ENCODE measurements at regions not wholly inside any gene's neighbourhood (a gene's known extent, or its start where the extent isn't known, plus 50 kb on each side); places are given as distances from the start of the nearest gene placed in this dataset.
"Not testable (repeated sequence)": the region's sequence is repeated elsewhere in the genome, so short reads cannot be mapped to it uniquely, and the experiment has no call there.

DNA sequence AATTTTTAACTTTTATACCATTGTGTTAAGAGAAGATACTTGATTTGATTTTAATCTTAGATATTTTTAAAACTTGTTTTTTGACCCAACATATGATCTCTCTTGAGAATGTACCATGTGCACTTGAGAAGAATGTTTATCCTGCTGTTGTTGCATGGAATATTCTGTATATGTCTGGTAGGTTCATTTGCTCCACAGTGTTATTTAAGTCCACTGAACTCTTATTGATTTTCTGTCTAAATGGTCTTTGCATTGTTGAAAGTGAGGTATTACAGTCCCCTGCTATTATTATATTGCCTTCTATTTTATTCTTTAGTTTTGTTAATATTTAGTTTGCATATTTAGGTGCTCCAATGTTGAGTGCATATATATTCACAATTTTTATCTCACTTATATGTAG is 397.3 kb upstream of the CCDC179 start:
- DNase-seq: no peak

DNA sequence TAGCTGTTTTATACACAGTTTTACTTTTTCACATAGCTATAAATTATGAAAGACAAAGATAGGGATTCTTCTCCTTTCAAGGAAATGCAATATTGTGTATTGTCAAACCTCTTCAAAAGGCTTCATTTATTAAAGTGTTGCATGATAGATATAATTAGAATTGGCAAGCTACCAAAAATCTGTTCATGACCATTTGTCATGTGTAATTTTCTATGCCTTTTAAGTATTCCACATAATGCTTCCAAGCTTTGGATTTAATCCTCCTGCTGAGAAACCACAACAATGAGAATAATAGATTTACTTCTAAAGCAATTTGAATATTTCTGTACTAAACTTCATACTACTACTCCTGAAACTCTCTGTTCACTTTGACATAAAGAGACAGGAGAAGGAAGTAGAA is 403.2 kb upstream of the CCDC179 start:
- DNase-seq: peak; percentile 17

DNA sequence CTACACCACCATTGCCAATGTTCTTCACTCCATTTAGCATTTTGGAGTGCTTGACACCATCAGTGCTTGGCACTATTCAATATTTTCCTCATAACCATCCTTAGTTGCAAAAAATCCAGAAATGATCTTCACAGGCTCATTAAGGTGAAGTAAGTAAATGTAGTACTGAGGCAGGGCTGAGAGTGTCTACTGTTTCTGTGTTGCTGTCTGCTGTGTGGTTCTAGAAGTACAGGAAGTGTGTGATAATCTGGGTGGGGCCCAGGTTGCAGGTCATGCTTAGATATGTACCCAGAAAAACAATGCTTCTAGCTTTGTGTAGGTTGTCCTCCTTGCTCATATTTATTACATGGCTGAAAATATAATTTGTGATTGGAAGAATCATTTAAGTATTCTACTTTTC is 411.8 kb upstream of the CCDC179 start:
- DNase-seq: no peak

DNA sequence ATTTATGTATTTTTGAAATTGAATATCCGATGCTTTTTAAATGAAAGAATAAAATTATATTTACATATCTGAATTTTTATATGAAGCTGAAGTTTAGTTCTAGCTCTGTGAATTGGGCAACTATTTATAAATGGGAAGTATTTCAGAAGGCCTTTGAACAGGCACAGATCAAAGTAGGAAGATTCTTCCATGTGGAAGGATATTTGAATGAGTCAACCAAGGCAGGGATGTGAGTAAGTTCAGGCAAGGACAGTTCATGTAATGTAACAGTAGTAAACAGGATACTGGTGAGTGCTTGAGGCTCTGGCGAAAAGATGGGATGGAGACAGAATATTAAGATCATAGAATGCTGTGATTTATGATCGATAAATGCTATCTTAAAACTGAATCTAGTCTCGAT is 417.8 kb upstream of the CCDC179 start:
- DNase-seq: peak; percentile 26

DNA sequence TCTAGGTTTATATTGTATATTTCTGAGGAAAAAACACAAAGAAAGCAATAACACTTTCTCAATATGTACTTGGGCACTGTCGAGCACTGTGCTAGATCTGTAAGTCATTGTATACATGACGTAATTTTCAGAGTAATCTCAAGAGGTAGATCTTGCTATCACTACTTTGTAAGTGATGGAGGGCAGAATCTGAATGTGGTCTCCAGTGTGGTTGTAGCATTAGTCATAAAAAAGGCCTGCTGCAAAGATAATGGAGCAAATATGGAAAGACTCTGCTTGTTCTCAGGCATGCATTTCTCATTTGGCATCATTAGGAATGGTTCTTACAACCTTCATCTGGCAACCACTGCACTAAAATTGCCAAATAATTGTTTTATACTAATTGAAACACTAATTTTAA is 419.8 kb upstream of the CCDC179 start:
- peak; percentile 46 for DNase-seq

DNA sequence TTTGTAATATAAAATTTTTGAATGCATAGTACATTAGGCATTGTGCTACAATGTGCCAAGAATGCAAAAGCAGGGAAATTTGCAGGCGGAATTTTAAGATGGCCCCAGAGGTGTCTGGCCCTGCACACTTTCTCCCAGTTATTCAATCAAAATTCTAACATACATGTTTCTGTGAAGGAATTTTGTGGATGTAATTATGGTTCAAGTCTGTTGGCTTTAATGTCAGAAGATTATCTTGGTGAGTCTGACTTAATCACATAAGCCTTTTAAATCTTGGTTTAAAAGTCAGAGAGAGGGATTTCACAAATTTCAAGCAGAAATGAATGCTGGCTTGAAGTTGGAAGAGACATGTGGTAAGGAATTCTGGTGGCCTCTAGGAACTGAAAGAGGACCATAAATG is 423.4 kb upstream of the CCDC179 start:
- DNase-seq: no peak

DNA sequence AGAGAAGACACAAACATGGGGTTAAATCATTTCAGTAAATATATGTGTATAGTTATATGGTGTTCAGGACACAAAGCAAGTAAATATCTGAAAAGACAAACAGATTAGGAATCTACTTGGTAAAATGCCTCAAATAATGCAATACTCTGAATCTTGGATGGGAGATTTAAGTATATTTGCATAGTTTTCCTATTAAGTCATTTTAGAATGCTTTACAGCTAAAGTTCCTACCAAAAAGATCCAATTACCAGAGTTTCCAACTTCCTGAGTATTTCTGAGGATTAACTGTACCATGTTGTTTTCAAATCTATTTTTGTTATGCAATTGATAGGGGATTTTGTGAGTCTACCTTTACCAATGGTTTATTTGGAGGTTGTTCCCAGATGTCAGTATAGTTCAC is 424.4 kb upstream of the CCDC179 start:
- peak; percentile 68 for DNase-seq

DNA sequence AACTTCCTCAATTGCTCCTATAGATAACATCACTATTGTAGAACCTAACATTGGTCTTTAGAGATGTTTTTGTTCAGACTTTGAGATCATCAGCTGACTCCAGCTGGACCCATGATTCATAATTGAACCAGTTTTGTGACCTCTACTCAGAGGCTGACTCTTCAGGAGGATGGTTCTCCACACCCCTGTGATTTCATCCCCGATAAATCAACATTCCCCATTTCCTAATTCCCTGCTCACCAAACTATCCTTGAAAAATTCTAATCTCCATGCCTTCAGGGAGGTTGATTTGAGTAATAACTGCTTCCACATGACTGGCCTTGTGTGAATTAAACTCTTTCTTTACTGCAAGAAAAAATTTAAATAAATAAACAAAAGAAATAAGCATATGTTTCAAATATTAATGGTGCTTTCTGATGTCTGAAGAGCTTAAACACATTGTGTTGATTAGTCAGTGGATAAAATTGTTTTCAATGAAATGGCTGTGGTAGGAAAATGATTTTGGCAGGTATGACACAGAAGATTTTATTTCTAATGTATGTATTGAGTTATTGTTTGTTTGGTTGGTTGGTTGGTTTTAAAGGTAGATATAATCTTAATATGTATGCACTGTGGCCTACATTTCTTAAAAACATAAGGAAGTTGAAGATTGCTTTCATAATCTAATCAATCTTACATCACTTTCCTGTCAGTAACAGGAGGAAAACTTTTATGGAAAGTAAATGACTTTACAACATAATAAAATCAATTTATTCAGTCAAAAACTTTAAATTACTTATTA is 427.9 kb upstream of the CCDC179 start:
- DNase-seq: peak; percentile 93

DNA sequence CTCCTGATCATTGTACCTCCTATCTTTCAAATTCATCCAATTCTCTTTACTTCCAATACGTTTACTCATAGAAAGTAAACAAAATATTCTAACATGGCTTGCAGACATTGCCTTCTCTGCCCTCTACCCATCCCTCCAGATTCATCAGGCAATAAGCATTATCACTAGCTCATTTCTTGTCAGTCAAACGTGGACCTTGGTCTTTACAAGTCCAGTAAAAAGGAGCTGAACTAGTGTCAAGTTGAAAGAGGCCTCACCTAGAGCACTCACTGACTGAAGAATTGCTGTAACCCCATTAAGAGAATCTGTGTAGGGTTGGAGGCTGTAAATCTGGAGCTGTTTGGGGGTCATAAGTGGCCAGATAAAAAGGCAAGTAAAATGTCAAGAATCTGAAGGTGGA is 435.0 kb upstream of the CCDC179 start:
- DNase-seq: no peak

DNA sequence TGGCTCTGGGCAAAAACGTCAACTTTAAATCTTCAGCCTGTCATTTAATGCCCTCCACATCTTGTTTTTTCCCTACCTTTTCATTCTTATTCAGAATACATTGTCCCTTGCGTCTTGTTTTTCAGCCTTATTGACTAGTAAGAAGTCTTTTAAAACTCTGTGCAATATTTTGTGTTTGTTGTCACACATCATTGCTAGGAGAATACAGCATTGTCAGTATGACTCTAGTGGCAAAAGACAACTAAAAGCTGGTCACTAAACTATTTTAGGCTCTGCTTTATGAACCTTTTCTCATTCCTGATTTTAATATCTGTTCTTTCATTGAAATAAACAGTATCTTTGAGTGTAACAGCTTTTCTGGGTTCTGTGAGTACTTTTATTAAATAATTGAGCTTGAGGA is 447.8 kb upstream of the CCDC179 start:
- no peak for DNase-seq

DNA sequence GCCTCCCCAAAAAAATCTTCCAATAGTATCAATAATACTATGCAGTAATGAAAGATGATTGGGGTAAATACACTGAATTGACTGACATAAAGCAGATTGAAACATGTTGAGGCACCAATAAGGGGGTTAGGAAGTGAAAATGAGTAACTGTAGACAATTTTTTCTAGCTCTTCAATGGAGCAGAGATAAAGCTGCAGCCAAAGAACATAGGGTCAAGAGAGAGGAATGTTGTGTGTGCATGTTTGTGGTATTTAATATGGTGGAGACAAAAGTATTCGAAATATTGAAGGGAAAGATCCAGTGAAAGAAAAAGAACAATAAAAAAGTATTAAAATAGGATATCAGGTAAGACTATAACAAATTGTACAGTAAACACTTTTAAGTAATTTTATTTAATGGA is 450.0 kb upstream of the CCDC179 start:
- DNase-seq: peak; percentile 73

DNA sequence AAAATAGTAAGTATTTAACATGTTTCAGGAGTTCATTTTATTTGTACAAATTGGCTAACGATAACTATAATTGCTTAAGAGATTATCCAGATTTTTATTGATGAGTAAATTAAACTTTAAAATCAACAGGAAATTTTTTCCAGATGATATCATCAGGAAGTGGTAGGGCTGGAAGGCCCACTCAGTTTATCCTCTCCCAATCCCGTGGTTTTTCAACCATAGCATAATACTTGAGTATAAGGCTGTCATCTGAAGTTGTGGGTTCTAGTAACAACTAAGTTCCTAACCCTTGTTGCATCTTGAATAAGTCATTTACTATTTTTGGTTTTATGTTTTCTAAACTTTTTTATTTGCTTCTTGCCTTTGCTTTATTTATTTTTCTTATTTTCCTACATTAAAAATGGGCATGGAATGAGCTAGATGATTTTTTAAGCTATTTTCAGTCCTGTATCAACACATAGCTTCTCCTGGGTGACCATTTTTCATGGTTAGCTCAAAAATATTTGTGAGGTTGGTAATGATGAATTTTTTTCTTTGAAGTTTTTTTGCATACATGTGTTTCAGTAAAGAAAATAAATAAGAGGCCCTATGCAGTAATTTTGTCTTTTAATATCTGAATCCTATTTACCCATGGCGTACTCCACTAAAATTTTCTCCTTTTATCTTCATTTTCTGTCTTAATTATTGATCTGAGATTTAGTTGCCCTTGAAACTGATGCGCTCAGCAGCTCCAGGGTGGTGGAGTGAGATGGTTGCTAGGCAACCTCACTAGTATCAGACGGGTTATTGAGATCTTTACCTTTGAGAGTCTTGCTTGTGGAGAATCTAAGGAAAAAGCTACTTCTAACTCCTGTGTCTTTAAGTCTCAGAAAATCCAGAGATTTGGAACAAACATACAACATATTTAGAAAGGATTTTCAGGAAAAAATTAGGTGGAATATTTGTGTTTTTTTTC is 452.0 kb upstream of the CCDC179 start:
- DNase-seq: peak; percentile 61

DNA sequence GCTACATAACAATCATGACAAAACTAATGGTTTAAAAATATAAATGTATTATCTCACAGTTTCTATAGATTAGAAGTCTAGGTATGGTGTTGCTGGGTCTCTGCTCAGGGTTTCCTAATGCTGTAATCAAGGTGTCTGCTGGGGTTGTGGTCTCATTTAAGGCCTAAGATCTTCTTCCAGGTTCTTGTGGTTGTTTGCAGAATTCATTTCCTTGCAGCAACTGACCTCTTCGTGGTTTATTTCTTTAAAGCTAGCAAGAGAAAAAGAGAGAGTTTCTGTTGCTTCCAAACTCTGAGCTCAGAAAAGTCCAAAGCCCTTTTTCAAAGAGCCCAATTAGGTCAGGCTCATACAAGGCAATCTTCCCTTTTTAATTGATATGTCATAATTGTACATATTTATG is 452.7 kb upstream of the CCDC179 start:
- no peak for DNase-seq

DNA sequence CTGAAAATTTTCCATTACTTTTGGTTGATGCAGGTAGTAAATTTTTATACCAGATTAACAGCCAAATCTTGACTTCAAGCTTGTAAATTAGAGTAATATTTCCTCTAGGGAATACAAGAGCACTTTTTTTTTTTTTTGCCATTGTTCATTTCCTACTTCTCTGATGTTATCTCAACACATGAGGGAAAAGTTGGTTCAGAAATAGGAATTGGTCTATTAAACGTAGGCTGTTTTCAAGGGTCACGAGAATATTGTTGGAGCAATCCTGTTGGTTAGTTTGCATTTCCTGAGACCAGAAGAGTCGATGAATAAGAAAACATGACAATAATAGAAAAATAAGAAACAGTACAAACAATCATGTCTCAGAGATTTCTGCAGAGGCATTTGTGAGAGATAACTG is 453.9 kb upstream of the CCDC179 start:
- DNase-seq: no peak

DNA sequence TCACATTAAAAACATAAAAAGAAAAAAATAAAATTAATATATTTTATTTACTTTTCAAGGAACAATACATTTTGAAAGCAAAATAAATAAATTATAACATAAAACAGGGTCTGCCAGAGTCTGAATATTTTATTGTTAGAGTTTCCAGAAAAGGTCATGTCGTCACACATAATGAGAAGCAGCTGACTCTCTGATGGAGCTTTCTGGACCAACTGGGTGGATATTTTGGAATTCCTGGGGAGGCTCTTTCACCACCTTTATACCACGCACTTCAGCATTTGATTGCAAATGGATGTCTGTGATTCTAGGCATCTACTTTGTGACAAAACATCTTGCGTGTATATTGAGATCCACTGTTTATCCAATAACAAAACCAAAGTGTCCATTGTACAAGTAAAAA is 455.0 kb upstream of the CCDC179 start:
- peak; percentile 27 for DNase-seq

DNA sequence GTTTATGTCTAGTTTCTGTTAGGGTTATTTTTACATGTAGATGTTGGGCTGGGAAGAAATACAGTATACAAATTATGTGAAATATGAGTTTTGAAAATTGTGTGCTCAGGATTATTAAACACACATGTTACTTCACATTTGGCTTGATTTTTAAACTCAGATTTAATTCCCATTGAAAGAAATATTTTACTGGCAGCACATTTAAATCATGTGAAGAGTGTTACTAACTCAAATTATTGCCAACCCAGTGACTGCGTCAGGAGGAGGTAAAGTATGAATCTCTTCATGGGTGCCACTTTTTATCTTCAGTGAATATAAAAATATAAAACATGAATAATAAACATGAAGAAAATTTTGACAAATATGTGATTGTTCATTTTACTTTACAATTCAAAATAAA is 457.5 kb upstream of the CCDC179 start:
- no peak for DNase-seq

DNA sequence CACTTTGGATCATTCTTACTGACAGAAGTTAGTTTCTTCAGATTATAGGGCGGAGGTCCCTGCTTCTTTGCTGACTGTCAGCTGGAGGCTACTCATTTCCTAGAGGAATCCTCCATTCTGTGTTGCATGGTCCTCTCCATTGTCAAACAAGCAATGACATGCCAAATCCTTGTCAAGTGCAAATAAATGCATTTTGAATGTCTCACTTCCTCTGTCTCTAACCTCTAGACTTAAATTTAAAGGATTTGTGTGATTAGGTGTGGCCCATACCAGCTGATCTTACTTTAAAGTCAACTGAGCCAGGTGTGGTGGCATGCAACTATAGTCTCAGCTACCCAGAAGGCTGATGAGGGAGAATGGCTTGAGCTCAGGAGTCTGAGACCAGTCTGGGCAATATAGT is 458.4 kb upstream of the CCDC179 start:
- no peak for DNase-seq

DNA sequence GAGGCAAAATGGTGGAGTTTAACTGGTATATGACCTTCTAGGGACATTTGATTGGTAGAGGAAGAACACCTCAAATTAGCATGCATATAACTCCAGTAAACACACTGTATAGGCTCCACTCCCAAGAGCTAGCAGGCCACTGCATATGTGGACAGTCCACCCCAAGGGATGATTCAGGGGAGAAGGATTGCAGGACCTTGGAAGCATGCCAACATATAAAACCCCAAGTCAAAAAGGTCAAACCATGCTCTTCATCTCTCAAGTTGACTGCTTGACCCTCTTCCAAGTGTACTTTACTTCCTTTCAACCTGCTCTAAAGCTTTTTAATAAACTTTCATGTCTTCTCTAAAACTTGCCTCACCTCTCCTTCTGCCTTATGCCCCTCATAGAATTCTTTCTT is 459.9 kb upstream of the CCDC179 start:
- DNase-seq: no peak

DNA sequence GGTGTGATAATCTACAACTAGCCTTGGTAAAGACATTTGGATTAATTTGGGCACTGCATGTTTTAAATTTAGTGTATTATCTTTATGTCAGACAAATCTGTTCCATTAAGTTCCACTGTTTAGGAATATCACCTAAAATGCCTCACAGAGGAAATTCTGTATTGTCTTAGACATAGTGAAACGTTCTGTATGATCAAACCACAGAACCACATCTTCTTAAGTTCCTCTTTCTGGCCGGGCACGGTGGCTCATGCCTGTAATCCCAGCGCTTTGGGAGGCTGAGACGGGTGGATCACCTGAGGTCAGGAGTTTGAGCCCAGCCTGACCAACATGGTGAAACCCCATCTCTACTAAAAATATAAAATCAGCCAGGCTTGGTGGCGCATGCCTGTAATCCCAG is 475.3 kb upstream of the CCDC179 start:
- not testable (repeated sequence) for DNase-seq

DNA sequence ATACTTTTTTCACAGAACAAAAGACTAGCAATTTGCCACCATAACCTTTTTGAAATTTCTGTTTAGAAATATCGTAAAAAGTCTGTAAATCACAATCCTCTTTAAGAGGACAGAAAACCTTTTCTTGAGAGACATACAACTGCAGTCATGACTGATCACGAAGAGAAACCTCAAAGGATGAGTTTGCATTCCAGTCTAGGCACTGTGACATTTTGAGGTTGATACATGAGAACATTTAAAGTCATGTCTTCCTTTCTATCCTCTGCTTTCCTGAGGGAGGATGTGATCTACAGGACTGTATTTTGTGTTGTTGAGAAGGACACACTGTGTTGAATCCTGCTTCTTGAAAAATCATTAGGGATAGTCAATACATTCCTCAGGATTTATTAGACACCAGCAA is 476.7 kb upstream of the CCDC179 start:
- peak; percentile 37 for DNase-seq

DNA sequence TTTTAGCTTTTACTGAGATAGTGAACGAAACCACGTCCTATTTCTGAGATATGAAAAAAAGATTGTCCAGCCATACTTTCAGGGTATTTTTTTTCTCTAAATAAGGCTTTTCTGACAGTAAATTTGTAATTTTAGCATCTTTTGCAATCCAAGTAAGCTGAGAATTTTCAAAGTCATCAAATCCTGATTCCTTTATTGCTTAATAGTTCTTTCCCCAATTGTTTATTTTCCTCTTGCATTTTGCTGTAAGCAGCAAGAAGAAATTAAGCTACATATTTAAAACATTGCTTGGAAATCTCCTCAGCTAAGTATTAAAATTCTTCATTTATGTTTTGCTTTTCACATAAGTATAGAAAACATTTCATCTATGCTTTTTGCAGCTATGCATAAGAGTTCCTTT is 493.3 kb upstream of the CCDC179 start:
- DNase-seq: no peak

DNA sequence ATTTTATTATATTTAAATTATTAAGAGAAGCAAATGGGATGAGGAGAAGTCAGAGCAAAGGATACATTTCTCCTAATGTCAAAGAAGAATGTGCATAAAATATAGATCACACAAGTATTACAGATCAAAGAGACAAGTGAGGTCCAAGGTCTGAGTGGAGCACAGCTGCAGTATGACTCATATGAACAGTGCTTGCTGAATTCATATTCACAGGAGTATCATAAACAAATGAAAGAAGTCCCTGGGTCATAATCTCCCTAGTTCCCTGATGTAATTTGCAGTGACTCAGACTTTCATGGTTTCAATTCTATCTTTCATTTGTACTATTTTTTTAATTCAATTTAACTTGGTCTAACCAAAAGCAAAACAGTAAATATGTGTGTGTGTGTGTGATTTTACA is 499.0 kb upstream of the CCDC179 start:
- DNase-seq: peak; percentile 76

DNA sequence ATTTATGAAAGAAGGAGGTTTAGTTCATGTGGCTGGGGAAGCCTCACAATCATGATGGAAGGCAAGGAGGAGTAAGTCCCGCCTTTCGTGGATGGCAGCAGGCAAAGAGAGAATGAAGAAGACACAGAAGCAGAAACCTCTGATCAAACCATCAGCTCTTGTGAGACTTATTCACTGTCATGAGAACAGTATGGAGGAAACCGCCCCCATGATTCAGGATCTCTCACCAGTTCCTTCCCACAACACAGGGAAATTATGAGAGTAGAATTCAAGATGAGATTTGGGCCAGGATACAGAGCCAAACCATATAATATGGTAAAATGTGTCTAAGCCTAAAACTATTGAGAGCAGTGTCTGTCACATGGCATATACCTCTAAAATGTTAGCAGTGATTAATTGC is 503.8 kb upstream of the CCDC179 start:
- no peak for DNase-seq
